ENCODE measurements at regions not wholly inside any gene's neighbourhood (a gene's known extent, or its start where the extent isn't known, plus 50 kb on each side); places are given as distances from the start of the nearest gene placed in this dataset.

DNA sequence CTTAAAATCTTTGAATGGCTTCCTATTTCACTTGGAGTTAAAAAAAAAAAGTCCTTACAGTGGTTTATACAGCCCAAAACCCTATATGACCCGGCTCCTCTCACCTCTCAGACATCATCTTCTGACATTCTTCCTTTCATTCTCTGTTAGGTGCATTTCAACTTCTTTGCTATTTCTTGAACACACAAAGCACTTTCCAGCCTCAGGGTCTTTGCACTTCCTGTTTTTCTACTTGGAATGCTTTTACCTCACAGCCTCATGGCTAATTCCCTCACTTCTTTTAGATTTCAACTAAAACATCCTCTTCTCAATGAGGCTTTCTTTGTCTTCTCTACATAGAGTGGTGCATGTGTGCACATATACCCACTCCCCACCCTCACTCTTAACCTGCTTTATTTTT, 91.0 kb upstream of the MB21D2 start:
- TF ChIP-seq, protein P1, sequence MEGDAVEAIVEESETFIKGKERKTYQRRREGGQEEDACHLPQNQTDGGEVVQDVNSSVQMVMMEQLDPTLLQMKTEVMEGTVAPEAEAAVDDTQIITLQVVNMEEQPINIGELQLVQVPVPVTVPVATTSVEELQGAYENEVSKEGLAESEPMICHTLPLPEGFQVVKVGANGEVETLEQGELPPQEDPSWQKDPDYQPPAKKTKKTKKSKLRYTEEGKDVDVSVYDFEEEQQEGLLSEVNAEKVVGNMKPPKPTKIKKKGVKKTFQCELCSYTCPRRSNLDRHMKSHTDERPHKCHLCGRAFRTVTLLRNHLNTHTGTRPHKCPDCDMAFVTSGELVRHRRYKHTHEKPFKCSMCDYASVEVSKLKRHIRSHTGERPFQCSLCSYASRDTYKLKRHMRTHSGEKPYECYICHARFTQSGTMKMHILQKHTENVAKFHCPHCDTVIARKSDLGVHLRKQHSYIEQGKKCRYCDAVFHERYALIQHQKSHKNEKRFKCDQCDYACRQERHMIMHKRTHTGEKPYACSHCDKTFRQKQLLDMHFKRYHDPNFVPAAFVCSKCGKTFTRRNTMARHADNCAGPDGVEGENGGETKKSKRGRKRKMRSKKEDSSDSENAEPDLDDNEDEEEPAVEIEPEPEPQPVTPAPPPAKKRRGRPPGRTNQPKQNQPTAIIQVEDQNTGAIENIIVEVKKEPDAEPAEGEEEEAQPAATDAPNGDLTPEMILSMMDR (IDR thresholded peaks at IDR 0.05; ENCODE audit: extremely low read depth, insufficient read depth, missing control alignments): no peak
- no peak for DNase-seq (ENCODE audit: low spot score)
- in situ Hi-C loops (cut with MboI; ENCODE audit: low pct_unique_long_range_greater_than_20kb, low sequenced_read_pairs, unreplicated experiment): no loop called here

DNA sequence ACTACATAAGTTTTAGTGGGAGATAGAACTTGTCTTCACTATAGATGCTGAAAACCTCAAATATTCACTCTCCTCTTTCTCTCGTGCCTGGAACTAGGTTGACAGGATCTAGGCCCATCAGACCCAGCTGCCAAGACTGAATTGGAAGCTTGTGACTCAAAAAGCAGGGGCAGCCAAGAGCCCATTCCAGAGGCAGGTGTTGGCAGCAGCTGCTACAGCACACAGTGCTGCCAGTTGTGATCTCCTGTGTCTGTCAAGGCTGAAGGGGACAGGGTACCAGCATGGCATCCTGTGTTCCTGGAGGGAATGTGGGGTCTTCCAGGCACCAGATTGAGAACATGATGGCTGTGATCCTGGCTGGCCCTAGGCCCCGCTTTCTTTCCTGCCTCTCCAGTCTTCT, 92.5 kb upstream of the MB21D2 start:
- no peak for DNase-seq (ENCODE audit: low spot score)
- in situ Hi-C loops (cut with MboI; ENCODE audit: low pct_unique_long_range_greater_than_20kb, low sequenced_read_pairs, unreplicated experiment): no loop called here
- TF ChIP-seq, protein P1 (IDR thresholded peaks at IDR 0.05; ENCODE audit: extremely low read depth, insufficient read depth, missing control alignments): no peak

DNA sequence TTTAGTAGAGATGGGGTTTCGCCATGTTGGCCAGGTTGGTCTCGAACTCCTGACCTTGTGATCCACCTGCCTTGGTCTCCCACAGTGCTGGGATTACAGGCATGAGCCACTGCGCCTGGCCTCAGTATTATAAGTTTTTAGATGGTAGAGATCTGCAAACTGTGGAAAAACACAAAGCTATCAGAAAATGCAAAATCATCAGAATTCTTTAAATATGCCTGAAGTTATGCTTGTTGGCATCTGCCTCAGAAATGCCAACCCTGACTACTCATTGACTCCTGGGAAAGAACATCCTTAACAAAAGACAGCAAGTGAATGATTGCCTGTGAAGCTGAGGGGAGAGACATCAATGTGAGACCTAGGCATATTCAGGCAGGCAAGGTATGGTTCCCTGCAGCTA, 94.3 kb upstream of the MB21D2 start:
- DNase-seq (ENCODE audit: low spot score): no peak
- in situ Hi-C loops (cut with MboI; ENCODE audit: low pct_unique_long_range_greater_than_20kb, low sequenced_read_pairs, unreplicated experiment): no loop called here
- TF ChIP-seq, protein P1 (IDR thresholded peaks at IDR 0.05; ENCODE audit: extremely low read depth, insufficient read depth, missing control alignments): no peak

DNA sequence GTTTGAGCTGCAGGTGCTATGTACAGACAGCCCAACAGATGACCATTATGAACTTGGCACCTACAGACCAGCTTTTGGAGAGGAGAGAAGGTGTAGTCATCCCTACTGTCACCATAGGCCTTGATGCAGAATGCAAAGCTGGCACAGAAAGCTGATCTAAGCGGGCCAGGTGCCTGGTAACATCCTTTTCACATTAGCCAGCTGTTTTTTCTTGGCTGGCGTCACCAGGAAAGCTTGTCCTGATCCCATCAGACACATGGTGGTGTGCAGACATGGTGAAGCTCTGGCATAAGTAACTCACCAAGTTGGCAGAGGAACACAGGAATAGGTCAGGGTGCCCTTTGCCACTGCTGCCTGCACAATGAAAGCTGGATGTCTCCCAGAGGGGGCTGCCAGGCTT, 97.2 kb upstream of the MB21D2 start:
- in situ Hi-C loops (cut with MboI; ENCODE audit: low pct_unique_long_range_greater_than_20kb, low sequenced_read_pairs, unreplicated experiment): no loop called here
- DNase-seq (ENCODE audit: low spot score): no peak
- TF ChIP-seq, protein P1 (IDR thresholded peaks at IDR 0.05; ENCODE audit: extremely low read depth, insufficient read depth, missing control alignments): no peak

DNA sequence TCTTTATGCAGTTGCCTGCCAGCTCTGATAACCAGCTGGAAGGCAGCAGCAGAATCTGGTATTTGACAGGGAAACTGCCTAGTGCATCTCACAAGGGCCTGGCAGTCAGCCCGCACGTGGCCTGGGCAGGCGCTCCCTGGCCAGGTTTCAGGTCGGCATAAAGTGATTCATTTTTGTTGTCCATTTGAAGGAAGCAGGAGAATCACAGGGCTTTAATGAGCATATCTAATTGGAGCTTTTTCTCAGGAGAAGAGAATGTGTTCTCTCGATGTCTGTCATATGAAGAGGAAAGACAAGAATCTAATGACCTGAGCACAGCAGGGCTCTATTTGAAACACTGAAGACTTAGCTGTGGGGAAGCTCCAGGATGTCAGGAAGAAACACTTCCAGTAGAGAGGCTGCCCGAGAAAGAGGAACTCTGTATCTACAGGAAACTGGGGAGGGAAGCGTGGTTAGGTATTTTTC, 98.8 kb upstream of the MB21D2 start:
- TF ChIP-seq, protein P1 (IDR thresholded peaks at IDR 0.05; ENCODE audit: extremely low read depth, insufficient read depth, missing control alignments): no peak
- in situ Hi-C loops (cut with MboI; ENCODE audit: low pct_unique_long_range_greater_than_20kb, low sequenced_read_pairs, unreplicated experiment): no loop called here
- no peak for DNase-seq (ENCODE audit: low spot score)

DNA sequence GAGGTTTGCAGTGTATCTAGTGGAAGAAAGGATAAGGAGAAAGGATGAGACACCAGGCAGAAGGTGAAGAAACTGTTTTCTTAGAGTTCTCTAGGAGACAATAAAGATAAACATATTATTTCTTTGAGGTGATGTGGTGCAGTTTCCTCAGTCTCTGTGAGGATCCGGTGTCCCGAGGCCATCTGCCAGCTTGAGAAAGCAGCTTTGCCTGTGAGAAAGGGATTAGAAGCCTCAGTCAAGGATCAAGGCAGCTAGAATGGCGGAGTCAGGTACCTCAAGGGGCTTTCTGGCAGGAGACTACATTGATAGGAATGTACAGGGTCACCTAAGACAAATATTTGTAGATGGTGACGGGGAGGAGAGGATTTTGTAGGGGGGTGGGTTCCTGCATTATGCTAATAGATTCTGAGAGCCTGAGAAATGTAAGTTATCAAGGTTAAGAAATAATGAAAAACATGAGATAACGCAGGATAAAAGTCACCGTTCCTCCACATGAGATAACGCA, 103.9 kb upstream of the MB21D2 start:
- no peak for DNase-seq (ENCODE audit: low spot score)
- TF ChIP-seq, protein P1 (IDR thresholded peaks at IDR 0.05; ENCODE audit: extremely low read depth, insufficient read depth, missing control alignments): no peak
- in situ Hi-C loops (cut with MboI; ENCODE audit: low pct_unique_long_range_greater_than_20kb, low sequenced_read_pairs, unreplicated experiment): no loop called here

DNA sequence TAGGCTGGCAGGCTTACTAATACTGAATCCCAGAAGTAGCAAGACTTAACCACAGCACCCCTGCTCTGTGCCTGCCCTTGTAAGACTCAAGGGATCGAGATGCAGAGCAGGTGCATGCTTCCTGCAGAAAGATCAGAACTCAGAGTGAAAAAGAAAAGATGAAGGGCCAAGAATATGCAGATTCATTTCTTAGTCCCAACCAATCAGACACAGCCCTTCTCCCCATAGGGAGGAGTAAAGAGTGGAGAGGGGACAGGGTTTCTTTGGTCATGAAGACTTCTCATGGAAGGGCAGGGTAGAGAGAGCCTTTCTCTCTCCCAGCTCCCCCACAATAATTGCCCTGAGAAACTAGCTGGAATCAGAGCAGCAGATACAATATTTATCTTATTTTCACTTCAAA, 105.6 kb upstream of the MB21D2 start:
- in situ Hi-C loops (cut with MboI; ENCODE audit: low pct_unique_long_range_greater_than_20kb, low sequenced_read_pairs, unreplicated experiment): no loop called here
- no peak for DNase-seq (ENCODE audit: low spot score)
- TF ChIP-seq, protein P1 (IDR thresholded peaks at IDR 0.05; ENCODE audit: extremely low read depth, insufficient read depth, missing control alignments): no peak
